Breast epithelium (tissue), 3 donors: ENCODE measurements at regions not wholly inside any gene's neighbourhood (a gene's known extent, or its start where the extent isn't known, plus 50 kb on each side); places are given as distances from the start of the nearest gene placed in this dataset.

ENCODE experiments used
- CTCF ChIP-seq, 3 donors: fragments of 450-650 bp; IDR thresholded peaks; one replicate each; pipeline ENCODE4 v1.5.1; 2016 to 2017; ENCODE audit warnings: antibody characterized with exemption in 3 of 3, mild to moderate bottlenecking in 3 of 3, moderate library complexity in 3 of 3
- POLR2AphosphoS5 ChIP-seq, 3 donors: sonication (generic); formaldehyde crosslinking; IDR thresholded peaks; one replicate each; pipeline ENCODE4 v1.6.1; 2017; ENCODE audit warnings: antibody characterized with exemption in 3 of 3

DNA sequence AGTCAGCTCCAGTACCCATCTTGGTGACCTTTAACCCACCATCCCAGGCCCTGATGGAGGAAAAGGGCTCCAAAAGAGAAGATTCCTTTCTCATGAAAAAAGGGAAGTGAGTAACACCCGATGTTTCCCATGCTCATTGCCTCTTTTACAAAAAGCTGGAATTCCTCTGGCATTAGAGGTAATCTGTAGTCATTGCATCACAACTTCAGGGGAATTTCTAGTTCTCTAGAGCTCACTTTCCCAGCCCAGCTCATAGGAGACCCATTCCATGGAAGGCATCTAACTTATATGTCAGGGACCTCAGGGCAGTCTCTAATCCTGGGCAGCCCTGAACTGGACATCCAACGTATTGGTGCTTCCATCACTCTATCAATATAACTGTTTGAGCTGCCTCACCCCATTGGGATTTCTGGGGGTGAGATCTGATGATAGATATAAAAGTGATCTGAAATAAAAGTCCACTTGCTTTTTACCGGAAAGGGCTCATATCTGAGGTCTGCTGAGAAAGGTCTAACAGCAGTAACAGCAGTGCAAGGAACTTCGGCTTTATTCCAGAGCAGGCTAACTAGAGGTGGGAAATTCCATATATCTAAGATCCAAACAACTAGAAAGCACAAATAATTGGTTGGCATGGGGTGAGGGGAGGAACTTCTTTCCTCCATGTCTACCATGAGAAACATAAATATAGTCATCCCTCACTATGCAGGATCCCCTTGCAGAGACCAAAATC is 106.1 kb downstream of the ETAA1 start:
- TF ChIP-seq CTCF (IDR thresholded peaks at IDR 0.05) (no peak), POLR2AphosphoS5 (IDR thresholded peaks at IDR 0.05) (no peak)
